Upper lobe of left lung (tissue), 4 donors: ENCODE measurements at regions not wholly inside any gene's neighbourhood (a gene's known extent, or its start where the extent isn't known, plus 50 kb on each side); places are given as distances from the start of the nearest gene placed in this dataset.

Source experiments
- EP300 ChIP-seq, 4 donors: sonication (generic); formaldehyde crosslinking; IDR thresholded peaks; one replicate each; pipeline ENCODE4 v1.5.1; 2017; ENCODE audit warnings: antibody characterized with exemption in 4 of 4, control low read depth in 2 of 4
- POLR2A ChIP-seq, 4 donors: fragments of 450-650 bp; IDR thresholded peaks; one replicate each; pipeline ENCODE4 v1.5.1; 2016 to 2017; ENCODE audit warnings: antibody characterized with exemption in 4 of 4, mild to moderate bottlenecking in 2 of 4
- POLR2AphosphoS5 ChIP-seq, 2 donors: sonication (generic); formaldehyde crosslinking; IDR thresholded peaks; one replicate each; pipeline ENCODE4 v1.5.1; 2017; ENCODE audit warnings: antibody characterized with exemption in 2 of 2
- TF ChIP-seq, protein P1 (sequence below), 6 experiments: fragments of 450-650 bp in 4 of 6; fragments of 200-600 bp in 2 of 6; sonication (generic) in 2 of 6; IDR thresholded peaks; one replicate each; pipeline ENCODE4 v1.5.1; 2016 to 2019; ENCODE audit warnings: antibody characterized with exemption in 6 of 6

- TF ChIP-seq, protein P1, sequence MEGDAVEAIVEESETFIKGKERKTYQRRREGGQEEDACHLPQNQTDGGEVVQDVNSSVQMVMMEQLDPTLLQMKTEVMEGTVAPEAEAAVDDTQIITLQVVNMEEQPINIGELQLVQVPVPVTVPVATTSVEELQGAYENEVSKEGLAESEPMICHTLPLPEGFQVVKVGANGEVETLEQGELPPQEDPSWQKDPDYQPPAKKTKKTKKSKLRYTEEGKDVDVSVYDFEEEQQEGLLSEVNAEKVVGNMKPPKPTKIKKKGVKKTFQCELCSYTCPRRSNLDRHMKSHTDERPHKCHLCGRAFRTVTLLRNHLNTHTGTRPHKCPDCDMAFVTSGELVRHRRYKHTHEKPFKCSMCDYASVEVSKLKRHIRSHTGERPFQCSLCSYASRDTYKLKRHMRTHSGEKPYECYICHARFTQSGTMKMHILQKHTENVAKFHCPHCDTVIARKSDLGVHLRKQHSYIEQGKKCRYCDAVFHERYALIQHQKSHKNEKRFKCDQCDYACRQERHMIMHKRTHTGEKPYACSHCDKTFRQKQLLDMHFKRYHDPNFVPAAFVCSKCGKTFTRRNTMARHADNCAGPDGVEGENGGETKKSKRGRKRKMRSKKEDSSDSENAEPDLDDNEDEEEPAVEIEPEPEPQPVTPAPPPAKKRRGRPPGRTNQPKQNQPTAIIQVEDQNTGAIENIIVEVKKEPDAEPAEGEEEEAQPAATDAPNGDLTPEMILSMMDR (IDR thresholded peaks at IDR 0.05), result no peak
- TF ChIP-seq POLR2A (IDR thresholded peaks at IDR 0.05) (no peak), EP300 (IDR thresholded peaks at IDR 0.05) (no peak), POLR2AphosphoS5 (IDR thresholded peaks at IDR 0.05) (no peak)
Observed at GRCh38 chr10:120300513-120300912, 156.5 kb upstream of the PLPP4 start.
